DLD1 (cell line): ENCODE measurements at regions not wholly inside any gene's neighbourhood (a gene's known extent, or its start where the extent isn't known, plus 50 kb on each side); places are given as distances from the start of the nearest gene placed in this dataset.

ENCODE experiments used
- in situ Hi-C: cut with HindIII; loops from 2 replicates; pipeline ENCODE4 v1.10.0; 2017; ENCODE audit warnings: low sequenced_read_pairs

DNA sequence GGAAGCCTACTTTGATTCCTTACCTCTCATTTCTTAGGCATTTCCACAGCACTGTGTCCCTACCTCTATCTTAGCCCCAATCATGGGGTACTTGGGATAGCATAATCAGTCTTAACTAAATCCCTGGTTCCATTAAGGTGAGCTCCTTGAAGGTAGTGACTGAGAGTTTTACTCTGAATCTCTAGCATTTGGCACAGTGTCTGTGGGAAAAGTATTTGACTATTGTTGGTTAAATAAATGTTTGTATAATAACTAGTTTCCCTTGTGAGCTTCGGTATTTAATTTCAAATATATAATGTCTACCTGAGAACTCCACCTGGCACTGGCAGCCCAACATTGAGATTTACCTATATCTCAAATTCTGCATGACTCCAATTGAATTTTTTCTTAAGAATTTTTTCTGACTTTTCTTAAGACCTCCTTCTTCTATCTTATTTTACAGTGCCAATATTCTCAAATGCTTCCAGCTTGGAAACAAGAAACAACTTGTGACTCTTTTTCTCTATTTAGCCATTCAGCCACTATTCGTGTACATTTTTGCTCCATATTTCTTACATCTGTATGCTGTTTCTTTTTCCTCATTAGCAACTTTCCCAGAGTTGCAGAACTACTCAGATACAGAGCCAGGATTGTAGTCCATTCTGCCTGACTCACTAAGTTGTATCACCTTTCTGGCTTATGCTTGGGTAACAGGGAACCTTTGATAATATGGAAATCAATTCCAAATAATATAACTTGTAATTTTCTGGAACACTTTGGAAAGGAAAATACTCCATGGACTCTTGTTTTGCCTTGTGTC, 214.0 kb upstream of the NT5C1B start:
- in situ Hi-C loops = no loop called here

DNA sequence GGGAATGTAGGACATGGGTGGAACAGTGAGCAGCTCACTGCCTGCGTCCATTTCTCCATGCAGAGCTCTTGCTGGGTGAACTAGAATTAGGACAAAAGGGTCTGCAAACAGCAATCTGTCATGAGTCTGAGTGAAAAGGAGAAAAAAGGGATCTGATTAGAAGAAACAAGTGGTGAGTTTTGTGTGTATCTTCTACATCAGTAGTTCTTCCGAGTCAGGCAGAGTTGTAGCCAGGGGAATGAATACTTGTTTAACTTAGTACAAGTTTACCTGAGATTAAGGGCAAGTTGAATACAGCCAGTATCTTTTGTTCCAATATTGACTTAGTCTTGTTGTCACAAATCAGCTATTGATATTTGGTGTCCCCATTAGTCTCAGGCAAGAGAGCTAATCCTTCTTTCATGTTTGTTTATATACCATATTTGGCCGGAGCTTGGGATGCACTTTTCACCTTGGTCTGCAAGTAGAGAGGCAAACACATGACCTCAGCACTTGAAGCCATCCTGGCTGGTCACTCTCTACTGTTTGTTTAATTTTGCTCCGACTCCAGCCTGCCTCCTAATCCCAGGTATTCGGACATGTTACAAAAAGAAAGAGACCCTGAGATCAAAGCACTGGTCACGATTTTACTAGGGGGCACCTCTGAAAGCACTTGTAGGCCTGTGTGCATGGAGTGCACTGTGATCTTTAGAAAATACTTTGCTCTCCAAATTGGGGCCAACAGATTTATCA, 211.0 kb upstream of the NT5C1B start:
- in situ Hi-C loops = no loop called here

DNA sequence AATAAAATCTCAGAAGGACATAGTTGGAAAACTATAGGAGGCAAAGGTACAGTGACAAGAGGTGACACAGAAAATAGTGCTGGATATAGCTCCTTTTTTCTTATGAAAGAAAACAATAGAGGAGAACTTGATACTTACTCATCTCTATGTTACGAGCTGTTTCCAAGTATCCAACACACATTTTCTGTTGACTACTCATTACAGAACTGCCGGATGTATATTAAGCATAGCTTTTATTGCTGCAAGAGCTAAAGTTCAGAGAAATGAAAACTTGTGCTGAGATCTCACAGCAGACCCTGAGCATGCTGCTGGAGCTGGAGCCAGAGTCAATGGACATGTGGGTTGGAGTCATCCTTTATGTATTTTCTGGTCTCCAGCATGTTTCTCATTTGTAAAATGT, 210.0 kb upstream of the NT5C1B start:
- in situ Hi-C loops = no loop called here

GRCh38 chr2:18797133-18797845, 207.9 kb upstream of the NT5C1B start:
- in situ Hi-C loops = no loop called here

GRCh38 chr2:18795906-18796305, 206.5 kb upstream of the NT5C1B start:
- in situ Hi-C loops = no loop called here

DNA sequence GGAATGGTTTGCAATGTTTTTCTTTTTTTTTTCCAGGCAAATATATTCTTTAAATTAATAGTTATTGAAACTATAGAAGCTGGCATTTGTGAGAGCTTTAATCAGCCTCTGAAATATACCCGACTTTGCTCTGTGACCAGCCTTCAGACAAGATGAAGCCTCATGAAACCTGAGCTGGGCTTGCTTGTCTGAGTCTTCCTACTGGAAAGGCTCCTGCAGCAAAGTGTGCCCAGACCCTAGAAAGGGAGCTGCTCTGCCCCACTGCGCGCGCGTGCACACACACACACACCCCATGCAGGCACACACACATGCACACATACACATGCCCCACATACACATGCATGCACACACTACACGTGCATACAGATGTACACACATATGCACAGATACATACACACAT, 203.3 kb upstream of the NT5C1B start:
- in situ Hi-C loops = no loop called here

- in situ Hi-C loops = no loop called here
These were observed 202.9 kb upstream of the NT5C1B start for GRCh38 chr2:18792226-18792629.

GRCh38 chr2:18791172-18791797, 201.9 kb upstream of the NT5C1B start:
- in situ Hi-C loops = no loop called here

DNA sequence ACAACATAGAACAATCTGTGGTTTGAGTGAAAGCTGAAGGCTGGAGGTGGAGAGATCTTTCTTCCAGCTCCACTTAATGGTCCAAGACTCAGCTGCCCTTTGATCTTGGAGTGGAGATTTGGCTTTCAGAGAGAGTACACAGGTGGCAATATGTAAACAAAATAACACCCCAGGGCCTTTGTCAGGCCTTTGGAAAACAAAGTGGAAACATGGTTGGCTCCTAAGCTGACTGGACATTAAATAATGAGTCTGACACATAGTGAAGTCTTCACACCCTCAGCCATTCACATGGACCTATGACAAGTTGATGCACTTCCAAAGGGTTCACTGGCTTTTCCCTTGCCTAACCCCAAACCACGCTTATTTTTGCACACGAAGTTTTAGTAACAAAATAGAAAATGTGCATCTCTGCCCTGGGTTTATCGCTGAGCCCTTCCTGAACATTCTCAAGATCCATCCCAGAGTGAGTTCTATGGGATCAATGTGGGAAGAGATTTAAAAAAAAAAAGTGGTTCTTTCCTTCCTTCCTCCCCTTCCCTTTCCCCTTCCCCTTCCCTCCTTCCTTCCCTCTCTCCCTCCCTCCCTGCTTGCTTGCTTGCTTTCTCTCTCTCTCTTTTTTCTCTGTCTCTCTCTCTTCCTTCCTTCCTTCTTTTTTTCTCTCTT, 201.3 kb upstream of the NT5C1B start:
- in situ Hi-C loops = no loop called here

DNA sequence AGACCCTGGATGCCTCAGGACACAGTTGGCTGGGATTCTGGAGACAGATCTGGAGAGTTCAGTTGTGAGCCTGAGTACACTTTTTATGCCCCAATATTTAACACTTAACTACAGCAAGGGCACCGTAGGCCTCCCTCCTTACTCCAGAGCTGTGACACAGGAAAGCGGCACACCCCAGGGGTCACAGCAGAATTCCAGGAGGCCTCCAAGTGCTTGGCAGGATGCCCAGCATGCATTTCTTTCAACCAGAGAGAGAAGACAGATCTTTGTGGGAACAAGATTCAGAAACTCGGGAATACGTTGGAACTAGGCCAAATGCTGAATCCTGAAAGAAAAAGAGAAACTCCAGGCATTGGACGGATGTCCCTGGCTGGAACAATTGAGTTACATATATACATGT, 199.2 kb upstream of the NT5C1B start:
- in situ Hi-C loops = no loop called here

- in situ Hi-C loops = no loop called here
These were observed 198.4 kb upstream of the NT5C1B start for GRCh38 chr2:18787726-18788125.

- in situ Hi-C loops = no loop called here
These were observed 194.9 kb upstream of the NT5C1B start for GRCh38 chr2:18784245-18784644.

- in situ Hi-C loops = no loop called here
These were observed 192.3 kb upstream of the NT5C1B start for GRCh38 chr2:18781541-18782280.

- in situ Hi-C loops = no loop called here
These were observed 188.0 kb upstream of the NT5C1B start for GRCh38 chr2:18777250-18777812.

- in situ Hi-C loops = no loop called here
These were observed 181.8 kb upstream of the NT5C1B start for GRCh38 chr2:18771212-18771611.

DNA sequence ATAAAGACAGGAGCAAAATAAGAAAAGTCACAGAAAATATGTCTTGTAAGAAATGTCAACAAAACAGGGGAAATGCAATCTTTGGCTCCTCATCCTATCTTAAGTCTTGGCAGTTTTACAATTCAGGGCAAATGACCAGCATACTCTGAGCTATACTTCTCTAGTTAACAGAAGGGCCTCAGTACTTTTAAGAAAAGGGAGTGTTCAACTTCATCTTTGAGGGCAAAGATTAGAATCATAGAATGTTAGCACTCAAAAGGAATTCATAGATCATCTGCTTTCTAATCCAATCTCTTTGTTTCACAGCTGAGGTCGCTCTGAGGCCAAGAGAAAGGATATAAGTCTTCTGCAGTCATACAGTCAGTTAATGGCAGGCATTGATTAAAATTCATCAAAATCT, 174.0 kb upstream of the NT5C1B start:
- in situ Hi-C loops = no loop called here

GRCh38 chr2:18762667-18763066, 173.3 kb upstream of the NT5C1B start:
- in situ Hi-C loops = no loop called here

DNA sequence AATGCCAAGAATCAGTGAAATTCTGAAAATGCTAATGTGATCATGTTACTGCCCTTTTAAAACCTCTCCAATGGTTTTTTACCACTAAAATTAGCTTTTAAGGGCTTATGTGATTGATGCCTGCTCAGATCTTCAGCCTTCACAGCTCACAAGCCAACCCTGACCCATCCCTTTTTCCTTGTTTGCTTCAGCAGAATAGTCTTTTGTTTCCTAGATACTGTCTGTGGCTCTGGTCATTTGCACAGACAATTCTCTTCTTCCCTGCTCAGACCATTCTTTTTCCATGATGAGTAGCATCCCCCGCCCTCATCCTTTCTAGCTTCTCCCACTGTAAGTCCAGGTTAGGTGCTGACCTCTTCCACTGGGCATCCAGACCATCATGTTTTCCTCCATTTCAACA, 164.9 kb upstream of the NT5C1B start:
- in situ Hi-C loops = no loop called here

GRCh38 chr2:18753722-18754121, 164.4 kb upstream of the NT5C1B start:
- in situ Hi-C loops = no loop called here
